ENCODE measurements at regions not wholly inside any gene's neighbourhood (a gene's known extent, or its start where the extent isn't known, plus 50 kb on each side); places are given as distances from the start of the nearest gene placed in this dataset.
"Not testable (repeated sequence)": the region's sequence is repeated elsewhere in the genome, so short reads cannot be mapped to it uniquely, and the experiment has no call there.

- DNase-seq = no peak
These were observed 553.1 kb upstream of the PPP2R3A start for GRCh38 chr3:135412475-135412874.

- DNase-seq = no peak
These were observed 549.3 kb upstream of the PPP2R3A start for GRCh38 chr3:135416182-135416581.

GRCh38 chr3:135419155-135419554 lies 546.4 kb upstream of the PPP2R3A start:
- DNase-seq = no peak

- DNase-seq = no peak
These were observed 539.0 kb upstream of the PPP2R3A start for GRCh38 chr3:135426508-135426907.

GRCh38 chr3:135432402-135432801 lies 533.1 kb upstream of the PPP2R3A start:
- no peak for DNase-seq

GRCh38 chr3:135438889-135439597 lies 526.5 kb upstream of the PPP2R3A start:
- DNase-seq = not testable (repeated sequence)

GRCh38 chr3:135439632-135440031 lies 525.9 kb upstream of the PPP2R3A start:
- not testable (repeated sequence) for DNase-seq

- DNase-seq = no peak
These were observed 525.3 kb upstream of the PPP2R3A start for GRCh38 chr3:135440233-135440632.

- DNase-seq = no peak
These were observed 524.8 kb upstream of the PPP2R3A start for GRCh38 chr3:135440746-135441145.

- DNase-seq = no peak
These were observed 521.5 kb upstream of the PPP2R3A start for GRCh38 chr3:135444058-135444457.

- DNase-seq = no peak
These were observed 518.0 kb upstream of the PPP2R3A start for GRCh38 chr3:135447483-135447882.

- DNase-seq = no peak
These were observed 517.0 kb upstream of the PPP2R3A start for GRCh38 chr3:135448520-135448919.

GRCh38 chr3:135449046-135449445 lies 516.5 kb upstream of the PPP2R3A start:
- no peak for DNase-seq

GRCh38 chr3:135451037-135451785 lies 514.3 kb upstream of the PPP2R3A start:
- no peak for DNase-seq

GRCh38 chr3:135452881-135453280 lies 512.6 kb upstream of the PPP2R3A start:
- DNase-seq = no peak

- DNase-seq = no peak
These were observed 512.2 kb upstream of the PPP2R3A start for GRCh38 chr3:135453326-135453725.

GRCh38 chr3:135454890-135455289 lies 510.6 kb upstream of the PPP2R3A start:
- no peak for DNase-seq

- no peak for DNase-seq
These were observed 509.3 kb upstream of the PPP2R3A start for GRCh38 chr3:135456108-135456790.

GRCh38 chr3:135458541-135459322 lies 506.8 kb upstream of the PPP2R3A start:
- no peak for DNase-seq

- DNase-seq = no peak
These were observed 505.3 kb upstream of the PPP2R3A start for GRCh38 chr3:135460273-135460672.

GRCh38 chr3:135471911-135472310 lies 493.6 kb upstream of the PPP2R3A start:
- DNase-seq = no peak

GRCh38 chr3:135473449-135473848 lies 492.1 kb upstream of the PPP2R3A start:
- no peak for DNase-seq

- no peak for DNase-seq
These were observed 478.3 kb upstream of the PPP2R3A start for GRCh38 chr3:135487261-135487660.
